GM23338 (cell line): ENCODE measurements at regions not wholly inside any gene's neighbourhood (a gene's known extent, or its start where the extent isn't known, plus 50 kb on each side); places are given as distances from the start of the nearest gene placed in this dataset.

Source experiments
- ATAC-seq: fragments of 200-7000 bp; cut with Tn5 transposase; 3 replicates; pipeline ENCODE4 v1.9.1; 2020
- DNase-seq: peaks from one replicate; pipeline ENCODE4 v3.0.0-alpha.2; 2015; ENCODE audit warnings: low spot score
- H2AFZ ChIP-seq: fragments of 200-600 bp; sonication (generic); 2 replicates; pipeline ENCODE4 v1.8.0; 2016; ENCODE audit warnings: antibody characterized with exemption, mild to moderate bottlenecking, moderate library complexity
- H3F3A ChIP-seq: fragments of 200-600 bp; sonication (generic); replicated peaks from 2 replicates; pipeline ENCODE4 v1.8.0; 2017; ENCODE audit warnings: antibody characterized with exemption, mixed run types, low read depth
- H3K27ac ChIP-seq: fragments of 200-600 bp; sonication (generic); 2 replicates; pipeline ENCODE4 v1.6.1; 2016; ENCODE audit warnings: low read depth
- H3K27me3 ChIP-seq: fragments of 200-600 bp; sonication (generic); 2 replicates; pipeline ENCODE4 v1.8.0; 2016; ENCODE audit warnings: mild to moderate bottlenecking, mixed run types, moderate library complexity; ENCODE audit not compliant: insufficient read depth
- H3K36me3 ChIP-seq: fragments of 200-600 bp; sonication (generic); 2 replicates; pipeline ENCODE4 v1.8.0; 2016; ENCODE audit warnings: mild to moderate bottlenecking; ENCODE audit not compliant: insufficient read depth
- H3K4me1 ChIP-seq: fragments of 200-600 bp; sonication (generic); 2 replicates; pipeline ENCODE4 v1.8.0; 2016; ENCODE audit warnings: mild to moderate bottlenecking, moderate library complexity; ENCODE audit not compliant: insufficient read depth
- H3K4me2 ChIP-seq: fragments of 200-600 bp; sonication (generic); 2 replicates; pipeline ENCODE4 v1.7.1; 2017; ENCODE audit warnings: mixed run types
- H3K4me3 ChIP-seq: fragments of 200-600 bp; sonication (generic); 2 replicates; pipeline ENCODE4 v1.6.1; 2016; ENCODE audit warnings: mixed run types
- H3K79me2 ChIP-seq: fragments of 200-600 bp; sonication (generic); replicated peaks from 2 replicates; pipeline ENCODE4 v1.8.0; 2017; ENCODE audit warnings: mild to moderate bottlenecking; ENCODE audit not compliant: insufficient read depth
- H3K9me2 ChIP-seq: fragments of 200-600 bp; sonication (generic); 2 replicates; pipeline ENCODE4 v1.8.0; 2017; ENCODE audit not compliant: insufficient read depth
- H4K20me1 ChIP-seq: fragments of 200-600 bp; sonication (generic); replicated peaks from 2 replicates; pipeline ENCODE4 v1.8.0; 2017; ENCODE audit warnings: mild to moderate bottlenecking; ENCODE audit not compliant: insufficient read depth
- H3K27ac Mint-ChIP-seq: 2 replicates; pipeline ENCODE4 v1.8.0; 2020; ENCODE audit warnings: inconsistent platforms, mild to moderate bottlenecking, moderate library complexity, mixed read lengths
- H3K27me3 Mint-ChIP-seq: 3 replicates; pipeline ENCODE4 v1.8.0; 2022; ENCODE audit warnings: low read depth, mild to moderate bottlenecking, moderate library complexity, mixed read lengths, inconsistent platforms; ENCODE audit not compliant: insufficient read depth, poor library complexity
- H3K36me3 Mint-ChIP-seq: 3 replicates; pipeline ENCODE4 v1.8.0; 2021; ENCODE audit warnings: low read depth, mild to moderate bottlenecking, inconsistent platforms, moderate library complexity, mixed read lengths
- H3K4me1 Mint-ChIP-seq: 3 replicates; pipeline ENCODE4 v1.8.0; 2020; ENCODE audit warnings: mild to moderate bottlenecking, inconsistent platforms, mixed read lengths
- H3K4me3 Mint-ChIP-seq: 3 replicates; pipeline ENCODE4 v1.8.0; 2021; ENCODE audit warnings: moderate library complexity, mild to moderate bottlenecking, inconsistent platforms, mixed read lengths
- H3K9me3 Mint-ChIP-seq: 3 replicates; pipeline ENCODE4 v1.8.0; 2020; ENCODE audit warnings: moderate library complexity, mild to moderate bottlenecking, inconsistent platforms, mixed read lengths
- CREB1 ChIP-seq: fragments of 250-450 bp; sonication (Bioruptor Pico); IDR thresholded peaks from 2 replicates; pipeline ENCODE4 v1.5.0; 2020; ENCODE audit warnings: low read depth, mild to moderate bottlenecking, moderate library complexity
- CTCF ChIP-seq, 2 experiments: fragments of 200-600 bp in 1 of 2; sonication (generic) in 1 of 2; conservative IDR thresholded peaks; 2 replicates each; pipeline versions ENCODE4 v1.5.1 to v1.6.1; 2016 to 2017; ENCODE audit warnings: antibody characterized with exemption in 2 of 2, low read depth in 2 of 2, mild to moderate bottlenecking in 2 of 2, moderate library complexity in 1 of 2
- EZH2phosphoT487 ChIP-seq: fragments of 200-600 bp; sonication (generic); IDR thresholded peaks from one replicate; pipeline ENCODE4 v1.8.1; 2018; ENCODE audit warnings: antibody characterized with exemption; ENCODE audit not compliant: unreplicated experiment
- NANOG ChIP-seq: IDR thresholded peaks from 2 replicates; pipeline ENCODE4 v1.6.1; 2016; ENCODE audit warnings: antibody characterized with exemption, borderline replicate concordance
- POLR2AphosphoS5 ChIP-seq: IDR thresholded peaks from 2 replicates; pipeline ENCODE4 v1.6.1; 2016; ENCODE audit warnings: antibody characterized with exemption, low read depth
- REST ChIP-seq: IDR thresholded peaks from one replicate; pipeline ENCODE4 v1.6.1; 2018; ENCODE audit warnings: antibody characterized with exemption; ENCODE audit not compliant: unreplicated experiment
- STAT1 ChIP-seq: IDR thresholded peaks from one replicate; pipeline ENCODE4 v1.6.1; 2016; ENCODE audit warnings: antibody characterized with exemption; ENCODE audit not compliant: unreplicated experiment
- ZNF114 ChIP-seq: fragments of 250-450 bp; sonication (Bioruptor Pico); IDR thresholded peaks from 2 replicates; pipeline ENCODE4 v1.5.0; 2020; ENCODE audit warnings: mild to moderate bottlenecking, moderate library complexity
- ZNF462 ChIP-seq: fragments of 250-450 bp; sonication (Bioruptor Pico); IDR thresholded peaks from 2 replicates; pipeline ENCODE4 v1.5.0; 2020; ENCODE audit warnings: mild to moderate bottlenecking, moderate library complexity

- no peak overlapping the region for H3K4me3 Mint-ChIP-seq
- TF ChIP-seq REST, result no peak
- TF ChIP-seq POLR2AphosphoS5, result no peak
- TF ChIP-seq EZH2phosphoT487, result no peak
- TF ChIP-seq CREB1 (CRISPR knock-in tag), result no peak
- no peak for TF ChIP-seq CTCF (conservative IDR thresholded peaks at IDR 0.05; ENCODE audit: low read depth in 2 of 2)
- no peak for TF ChIP-seq STAT1
- no peak for TF ChIP-seq NANOG
- no peaks in the 10 kb centered on the region for H4K20me1 ChIP-seq
- no peak for DNase-seq
- no peak overlapping the region for H3K27ac Mint-ChIP-seq
- peaks cover 2% of the 10 kb centered on the region for H3K27me3 Mint-ChIP-seq
- H3K79me2 ChIP-seq, result no peaks in the 10 kb centered on the region
- no peaks in the 10 kb centered on the region for H3F3A ChIP-seq
- H3K4me2 ChIP-seq, result no peak overlapping the region
- ATAC-seq, result no peak
- H3K36me3 Mint-ChIP-seq, result no peaks in the 10 kb centered on the region; the same call in 1 of the 3 replicates
- no peaks in the 10 kb centered on the region for H3K27me3 ChIP-seq
- H3K27ac ChIP-seq, result no peak overlapping the region
- peaks cover 4% of the 10 kb centered on the region for H3K9me3 Mint-ChIP-seq
- H3K4me1 Mint-ChIP-seq, result peaks cover 5% of the 10 kb centered on the region
- H3K4me3 ChIP-seq, result no peak overlapping the region
- H3K9me2 ChIP-seq, result peaks cover 8% of the 10 kb centered on the region; the same call in 1 of the 2 replicates
- H3K4me1 ChIP-seq, result peaks cover 7% of the 10 kb centered on the region
- no peaks in the 10 kb centered on the region for H3K36me3 ChIP-seq
- no peak overlapping the region for H2AFZ ChIP-seq
These were observed 195.8 kb upstream of the ZFP42 start for GRCh38 chr4:187799735-187800134.

GRCh38 chr4:187811591-187811990 is 184.0 kb upstream of the ZFP42 start:
- Mint-ChIP-seq H3K9me3 (no peaks in the 10 kb centered on the region), H3K27me3 (no peaks in the 10 kb centered on the region), H3K4me1 (peaks cover 2% of the 10 kb centered on the region; the same call in 1 of the 3 replicates), H3K36me3 (no peaks in the 10 kb centered on the region), H3K27ac (no peak overlapping the region), H3K4me3 (no peak overlapping the region)
- H3K79me2 ChIP-seq, result no peaks in the 10 kb centered on the region
- H3K4me3 ChIP-seq, result no peak overlapping the region
- no peak overlapping the region for H3K4me2 ChIP-seq
- no peaks in the 10 kb centered on the region for H3K4me1 ChIP-seq
- no peaks in the 10 kb centered on the region for H3K36me3 ChIP-seq
- H3K27me3 ChIP-seq, result no peaks in the 10 kb centered on the region
- DNase-seq, result no peak
- H4K20me1 ChIP-seq, result no peaks in the 10 kb centered on the region
- no peak for ATAC-seq
- peaks cover 4% of the 10 kb centered on the region; the same call in 1 of the 2 replicates for H3K9me2 ChIP-seq
- no peak overlapping the region for H2AFZ ChIP-seq
- H3K27ac ChIP-seq, result no peak overlapping the region
- no peaks in the 10 kb centered on the region for H3F3A ChIP-seq
- TF ChIP-seq ZNF462 (no peak), STAT1 (no peak), ZNF114 (no peak)
